Tongue (tissue), 1 donor: ENCODE measurements at regions not wholly inside any gene's neighbourhood (a gene's known extent, or its start where the extent isn't known, plus 50 kb on each side); places are given as distances from the start of the nearest gene placed in this dataset.
"Not testable (repeated sequence)": the region's sequence is repeated elsewhere in the genome, so short reads cannot be mapped to it uniquely, and the experiment has no call there.

Source experiments
- DNase-seq: peaks from one replicate; pipeline ENCODE4 v3.0.0-alpha.2; 2015

GRCh38 chr13:22846551-22846950 lies 334.2 kb upstream of the SGCG start:
- no peak for DNase-seq

GRCh38 chr13:22848539-22849052 lies 332.2 kb upstream of the SGCG start:
- no peak for DNase-seq

GRCh38 chr13:22855926-22856325 lies 324.9 kb upstream of the SGCG start:
- no peak for DNase-seq

- not testable (repeated sequence) for DNase-seq
Measured at GRCh38 chr13:22858980-22859379, 321.8 kb upstream of the SGCG start.

- DNase-seq = not testable (repeated sequence)
Measured at GRCh38 chr13:22859411-22859810, 321.4 kb upstream of the SGCG start.

GRCh38 chr13:22861958-22862466 lies 318.8 kb upstream of the SGCG start:
- no peak for DNase-seq

GRCh38 chr13:22862478-22862877 lies 318.3 kb upstream of the SGCG start:
- no peak for DNase-seq

- no peak for DNase-seq
Measured at GRCh38 chr13:22866221-22866620, 314.6 kb upstream of the SGCG start.

- DNase-seq = no peak
Measured at GRCh38 chr13:22871231-22871630, 309.5 kb upstream of the SGCG start.

GRCh38 chr13:22874839-22875238 lies 305.9 kb upstream of the SGCG start:
- DNase-seq = no peak

GRCh38 chr13:22877421-22877820 lies 303.4 kb upstream of the SGCG start:
- DNase-seq = no peak

- no peak for DNase-seq
Measured at GRCh38 chr13:22880741-22881720, 299.7 kb upstream of the SGCG start.

GRCh38 chr13:22881721-22882608 lies 298.8 kb upstream of the SGCG start:
- not testable (repeated sequence) for DNase-seq

GRCh38 chr13:22883262-22883840 lies 297.4 kb upstream of the SGCG start:
- no peak for DNase-seq

- no peak for DNase-seq
Measured at GRCh38 chr13:22883956-22884355, 296.8 kb upstream of the SGCG start.

- not testable (repeated sequence) for DNase-seq
Measured at GRCh38 chr13:22886061-22886460, 294.7 kb upstream of the SGCG start.

- not testable (repeated sequence) for DNase-seq
Measured at GRCh38 chr13:22889376-22889775, 291.4 kb upstream of the SGCG start.

- DNase-seq = peak; percentile 13
Measured at GRCh38 chr13:22893204-22893603, 287.6 kb upstream of the SGCG start.

GRCh38 chr13:22893777-22894176 lies 287.0 kb upstream of the SGCG start:
- no peak for DNase-seq

GRCh38 chr13:22897571-22898314 lies 283.0 kb upstream of the SGCG start:
- DNase-seq = no peak

GRCh38 chr13:22900416-22900951 lies 280.3 kb upstream of the SGCG start:
- not testable (repeated sequence) for DNase-seq
